Parathyroid adenoma (tissue), 2 donors: ENCODE measurements at regions not wholly inside any gene's neighbourhood (a gene's known extent, or its start where the extent isn't known, plus 50 kb on each side); places are given as distances from the start of the nearest gene placed in this dataset.

Source experiments
- H2AFZ ChIP-seq: fragments of 300-600 bp; sonication (generic); one replicate; pipeline ENCODE4 v1.7.0; 2017; ENCODE audit warnings: antibody characterized with exemption, mild to moderate bottlenecking
- H3K27ac ChIP-seq: fragments of 300-600 bp; sonication (generic); one replicate; pipeline ENCODE4 v1.7.0; 2017
- H3K27me3 ChIP-seq: fragments of 300-600 bp; sonication (generic); one replicate; pipeline ENCODE4 v1.7.0; 2017; ENCODE audit warnings: low read length; ENCODE audit not compliant: control insufficient read depth, insufficient read depth
- H3K36me3 ChIP-seq: fragments of 300-600 bp; sonication (generic); one replicate; pipeline ENCODE4 v1.7.0; 2017; ENCODE audit warnings: low read length; ENCODE audit not compliant: control insufficient read depth, insufficient read depth
- H3K4me1 ChIP-seq: fragments of 300-600 bp; sonication (generic); one replicate; pipeline ENCODE4 v1.7.0; 2017; ENCODE audit warnings: control low read depth
- H3K4me2 ChIP-seq: fragments of 300-600 bp; sonication (generic); one replicate; pipeline ENCODE4 v1.7.0; 2017; ENCODE audit warnings: low read length
- H3K4me3 ChIP-seq: fragments of 300-600 bp; sonication (generic); one replicate; pipeline ENCODE4 v1.7.0; 2017; ENCODE audit warnings: low read depth, low read length
- H3K79me2 ChIP-seq: fragments of 300-600 bp; sonication (generic); one replicate; pipeline ENCODE4 v1.7.0; 2017; ENCODE audit warnings: control low read depth
- H3K9ac ChIP-seq: fragments of 300-600 bp; sonication (generic); one replicate; pipeline ENCODE4 v1.7.0; 2017; ENCODE audit warnings: mild to moderate bottlenecking
- H3K9me3 ChIP-seq: fragments of 300-600 bp; sonication (generic); one replicate; pipeline ENCODE4 v1.7.0; 2017; ENCODE audit warnings: low read length; ENCODE audit not compliant: control insufficient read depth
- CTCF ChIP-seq: fragments of 300-600 bp; sonication (generic); IDR thresholded peaks from one replicate; pipeline ENCODE4 v1.7.0; 2017; ENCODE audit warnings: antibody characterized with exemption, mild to moderate bottlenecking
- donor health status: primary hyperparathyroidism.

GRCh38 chr5:56367748-56368147 is 134.6 kb upstream of the ANKRD55 start:
- Histone ChIP-seq H2AFZ (no peak overlapping the region), H3K36me3 (no peaks in the 10 kb centered on the region), H3K27ac (no peak overlapping the region), H3K4me1 (peaks cover 14% of the 10 kb centered on the region), H3K27me3 (no peaks in the 10 kb centered on the region), H3K4me2 (no peak overlapping the region), H3K9ac (no peak overlapping the region), H3K9me3 (no peaks in the 10 kb centered on the region), H3K4me3 (no peak overlapping the region), H3K79me2 (no peaks in the 10 kb centered on the region)
- TF ChIP-seq CTCF, result no peak

DNA sequence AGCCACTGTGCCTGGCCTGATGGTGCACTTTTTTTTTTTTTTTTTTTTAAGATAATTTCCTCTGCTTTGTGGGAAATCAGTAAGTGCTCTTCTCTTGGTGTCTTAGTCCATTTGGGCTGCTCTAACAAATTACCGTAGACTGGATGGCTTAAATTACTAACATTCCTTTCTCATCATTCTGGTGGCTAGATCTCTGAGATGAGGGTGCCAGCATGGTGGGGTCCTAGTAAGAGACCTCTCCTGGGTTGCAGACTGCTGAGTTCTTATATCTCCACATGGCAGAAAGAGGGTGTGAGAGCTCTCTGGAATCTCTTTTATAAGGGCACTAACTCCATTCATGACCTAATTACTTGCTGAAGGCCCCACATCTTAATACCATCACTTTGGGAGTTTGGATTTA is 133.9 kb upstream of the ANKRD55 start:
- H2AFZ ChIP-seq, result no peak overlapping the region
- no peak overlapping the region for H3K4me2 ChIP-seq
- H3K4me1 ChIP-seq, result peaks cover 14% of the 10 kb centered on the region
- H3K27ac ChIP-seq, result no peak overlapping the region
- no peak overlapping the region for H3K4me3 ChIP-seq
- no peaks in the 10 kb centered on the region for H3K36me3 ChIP-seq
- H3K27me3 ChIP-seq, result no peaks in the 10 kb centered on the region
- TF ChIP-seq CTCF, result no peak
- no peak overlapping the region for H3K9ac ChIP-seq
- no peaks in the 10 kb centered on the region for H3K79me2 ChIP-seq
- no peaks in the 10 kb centered on the region for H3K9me3 ChIP-seq

DNA sequence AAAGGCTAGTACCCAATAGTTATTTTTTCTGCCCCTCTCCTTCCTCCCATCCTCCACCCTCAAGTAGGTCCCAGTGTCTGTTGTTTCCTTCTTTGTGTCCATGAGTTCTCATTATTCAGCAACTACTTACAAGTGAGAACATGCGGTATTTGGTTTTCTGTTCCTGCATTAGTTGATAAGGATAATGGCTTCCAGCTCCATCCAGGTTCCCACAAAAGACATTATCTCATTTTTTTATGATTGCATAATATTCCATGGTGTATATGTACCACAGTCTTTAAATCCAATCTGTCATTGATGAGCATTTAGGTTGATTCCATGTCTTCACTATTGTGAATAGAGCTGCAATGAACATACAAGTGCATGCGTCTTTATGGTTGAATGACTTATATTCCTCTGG is 128.3 kb upstream of the ANKRD55 start:
- no peaks in the 10 kb centered on the region for H3K36me3 ChIP-seq

GRCh38 chr5:56360816-56361215 is 127.7 kb upstream of the ANKRD55 start:
- H3K36me3 ChIP-seq, result no peaks in the 10 kb centered on the region
- H3K9me3 ChIP-seq, result no peaks in the 10 kb centered on the region
- no peaks in the 10 kb centered on the region for H3K27me3 ChIP-seq
- H3K4me2 ChIP-seq, result no peak overlapping the region
- H3K27ac ChIP-seq, result no peak overlapping the region
- peaks cover 29% of the 10 kb centered on the region for H3K4me1 ChIP-seq
- no peaks in the 10 kb centered on the region for H3K79me2 ChIP-seq
- H3K9ac ChIP-seq, result no peak overlapping the region
- no peak for TF ChIP-seq CTCF
- H2AFZ ChIP-seq, result no peak overlapping the region
- H3K4me3 ChIP-seq, result no peak overlapping the region

More for the DNA sequence above, 128.3 kb upstream of the ANKRD55 start:
- Histone ChIP-seq H2AFZ (no peak overlapping the region), H3K4me3 (no peak overlapping the region), H3K4me1 (peaks cover 23% of the 10 kb centered on the region), H3K27ac (no peak overlapping the region), H3K4me2 (no peak overlapping the region), H3K79me2 (no peaks in the 10 kb centered on the region), H3K9me3 (no peaks in the 10 kb centered on the region), H3K27me3 (no peaks in the 10 kb centered on the region), H3K9ac (no peak overlapping the region)
- no peak for TF ChIP-seq CTCF

GRCh38 chr5:56359809-56360685 is 126.9 kb upstream of the ANKRD55 start:
- peaks cover 30% of the 10 kb centered on the region for H3K4me1 ChIP-seq
- no peaks in the 10 kb centered on the region for H3K79me2 ChIP-seq
- no peak overlapping the region for H3K4me2 ChIP-seq
- no peaks in the 10 kb centered on the region for H3K36me3 ChIP-seq
- no peak for TF ChIP-seq CTCF
- H3K9ac ChIP-seq, result no peak overlapping the region
- H3K27me3 ChIP-seq, result no peaks in the 10 kb centered on the region
- peak overlapping the region; percentile 68 for H2AFZ ChIP-seq
- H3K9me3 ChIP-seq, result no peaks in the 10 kb centered on the region
- no peak overlapping the region for H3K27ac ChIP-seq
- no peak overlapping the region for H3K4me3 ChIP-seq
